Suprapubic skin (tissue), 4 donors: ENCODE measurements at regions not wholly inside any gene's neighbourhood (a gene's known extent, or its start where the extent isn't known, plus 50 kb on each side); places are given as distances from the start of the nearest gene placed in this dataset.

Experiments
- DNase-seq, 2 donors: peaks; one replicate each; pipeline ENCODE4 v3.0.0-alpha.2; 2019; ENCODE audit warnings: low spot score in 2 of 2
- H3K27ac ChIP-seq: fragments of 200-600 bp; sonication (generic); one replicate; pipeline ENCODE4 v1.5.1; 2019
- H3K27me3 ChIP-seq: fragments of 200-600 bp; sonication (generic); one replicate; pipeline ENCODE4 v1.5.1; 2019
- H3K36me3 ChIP-seq: fragments of 200-600 bp; sonication (generic); one replicate; pipeline ENCODE4 v1.5.1; 2019
- H3K4me1 ChIP-seq: fragments of 200-600 bp; sonication (generic); one replicate; pipeline ENCODE4 v1.5.1; 2019
- H3K4me3 ChIP-seq: fragments of 200-600 bp; sonication (generic); one replicate; pipeline ENCODE4 v1.5.1; 2019; ENCODE audit warnings: mild to moderate bottlenecking
- H3K9me3 ChIP-seq: fragments of 200-600 bp; sonication (generic); one replicate; pipeline ENCODE4 v1.5.1; 2019
- EP300 ChIP-seq: sonication (generic); formaldehyde crosslinking; IDR thresholded peaks from one replicate; pipeline ENCODE4 v1.6.1; 2017; ENCODE audit warnings: antibody characterized with exemption
- POLR2A ChIP-seq, 2 donors: fragments of 450-650 bp; IDR thresholded peaks; one replicate each; pipeline ENCODE4 v1.6.1; 2017; ENCODE audit warnings: antibody characterized with exemption in 2 of 2, mild to moderate bottlenecking in 2 of 2, moderate library complexity in 2 of 2
- POLR2AphosphoS5 ChIP-seq, 3 donors: sonication (generic); formaldehyde crosslinking; IDR thresholded peaks; one replicate each; pipeline ENCODE4 v1.6.1; 2017; ENCODE audit warnings: antibody characterized with exemption in 3 of 3
- WGBS: methylation state at CpG from one replicate; pipeline ENCODE4 v1.1.5; 2018; 5-methylcytosine and 5-hydroxymethylcytosine counted together
- TF ChIP-seq, protein P1 (sequence below), 2 donors: fragments of 200-600 bp in 1 of 2; fragments of 450-650 bp in 1 of 2; sonication (generic) in 1 of 2; IDR thresholded peaks; one replicate each; pipeline ENCODE4 v1.5.1; 2016 to 2019; ENCODE audit warnings: antibody characterized with exemption in 2 of 2, mild to moderate bottlenecking in 1 of 2, moderate library complexity in 1 of 2

DNA sequence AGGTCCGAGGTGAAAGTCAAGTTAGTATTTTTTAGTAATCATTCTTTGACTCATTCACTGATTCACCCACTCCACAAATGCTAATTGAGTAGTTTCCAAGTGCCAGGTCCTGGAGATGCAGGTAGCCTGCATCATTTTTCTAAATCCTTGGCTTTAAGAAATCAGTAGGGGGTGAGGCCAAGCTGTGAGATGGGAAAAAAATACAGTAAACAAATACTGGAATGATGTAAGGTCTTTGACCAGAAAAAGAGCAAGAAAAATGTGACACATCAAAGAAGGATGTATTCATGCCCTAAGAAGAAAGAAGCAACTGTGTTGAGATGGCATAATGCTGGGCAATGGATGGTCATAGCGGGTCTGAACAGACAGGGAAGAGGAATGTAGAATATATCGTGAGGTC, 1386.6 kb downstream of the PCDH7 start:
- TF ChIP-seq, protein P1, sequence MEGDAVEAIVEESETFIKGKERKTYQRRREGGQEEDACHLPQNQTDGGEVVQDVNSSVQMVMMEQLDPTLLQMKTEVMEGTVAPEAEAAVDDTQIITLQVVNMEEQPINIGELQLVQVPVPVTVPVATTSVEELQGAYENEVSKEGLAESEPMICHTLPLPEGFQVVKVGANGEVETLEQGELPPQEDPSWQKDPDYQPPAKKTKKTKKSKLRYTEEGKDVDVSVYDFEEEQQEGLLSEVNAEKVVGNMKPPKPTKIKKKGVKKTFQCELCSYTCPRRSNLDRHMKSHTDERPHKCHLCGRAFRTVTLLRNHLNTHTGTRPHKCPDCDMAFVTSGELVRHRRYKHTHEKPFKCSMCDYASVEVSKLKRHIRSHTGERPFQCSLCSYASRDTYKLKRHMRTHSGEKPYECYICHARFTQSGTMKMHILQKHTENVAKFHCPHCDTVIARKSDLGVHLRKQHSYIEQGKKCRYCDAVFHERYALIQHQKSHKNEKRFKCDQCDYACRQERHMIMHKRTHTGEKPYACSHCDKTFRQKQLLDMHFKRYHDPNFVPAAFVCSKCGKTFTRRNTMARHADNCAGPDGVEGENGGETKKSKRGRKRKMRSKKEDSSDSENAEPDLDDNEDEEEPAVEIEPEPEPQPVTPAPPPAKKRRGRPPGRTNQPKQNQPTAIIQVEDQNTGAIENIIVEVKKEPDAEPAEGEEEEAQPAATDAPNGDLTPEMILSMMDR (IDR thresholded peaks at IDR 0.05), result no peak
- TF ChIP-seq POLR2AphosphoS5 (IDR thresholded peaks at IDR 0.05) (no peak), POLR2A (IDR thresholded peaks at IDR 0.05) (no peak), EP300 (no peak)
- WGBS, result 84% methylated on average over 3 of the region's 3 CpGs

GRCh38 chr4:32112891-32113290, 1392.7 kb downstream of the PCDH7 start:
- Histone ChIP-seq H3K9me3 (no peaks in the 10 kb centered on the region), H3K27ac (no peak overlapping the region), H3K27me3 (no peaks in the 10 kb centered on the region), H3K4me1 (no peaks in the 10 kb centered on the region), H3K4me3 (no peak overlapping the region), H3K36me3 (no peaks in the 10 kb centered on the region)
- TF ChIP-seq POLR2A (IDR thresholded peaks at IDR 0.05), result no peak
- DNase-seq, result no peak

More for the DNA sequence above, 1386.6 kb downstream of the PCDH7 start:
- no peak for DNase-seq
- no peaks in the 10 kb centered on the region for H3K27me3 ChIP-seq
- H3K4me3 ChIP-seq, result no peak overlapping the region
- no peak overlapping the region for H3K27ac ChIP-seq
- no peaks in the 10 kb centered on the region for H3K4me1 ChIP-seq
- H3K36me3 ChIP-seq, result no peaks in the 10 kb centered on the region
- H3K9me3 ChIP-seq, result no peaks in the 10 kb centered on the region

GRCh38 chr4:32117693-32118092, 1397.5 kb downstream of the PCDH7 start:
- H3K27me3 ChIP-seq, result no peaks in the 10 kb centered on the region
- TF ChIP-seq EP300, result no peak
- TF ChIP-seq, protein P1 (IDR thresholded peaks at IDR 0.05), result no peak
- WGBS, result 81% methylated on average over 3 of the region's 3 CpGs
- H3K27ac ChIP-seq, result no peak overlapping the region
- H3K4me3 ChIP-seq, result no peak overlapping the region
- no peak for DNase-seq
- no peaks in the 10 kb centered on the region for H3K36me3 ChIP-seq
- H3K9me3 ChIP-seq, result no peaks in the 10 kb centered on the region
- H3K4me1 ChIP-seq, result no peaks in the 10 kb centered on the region

DNA sequence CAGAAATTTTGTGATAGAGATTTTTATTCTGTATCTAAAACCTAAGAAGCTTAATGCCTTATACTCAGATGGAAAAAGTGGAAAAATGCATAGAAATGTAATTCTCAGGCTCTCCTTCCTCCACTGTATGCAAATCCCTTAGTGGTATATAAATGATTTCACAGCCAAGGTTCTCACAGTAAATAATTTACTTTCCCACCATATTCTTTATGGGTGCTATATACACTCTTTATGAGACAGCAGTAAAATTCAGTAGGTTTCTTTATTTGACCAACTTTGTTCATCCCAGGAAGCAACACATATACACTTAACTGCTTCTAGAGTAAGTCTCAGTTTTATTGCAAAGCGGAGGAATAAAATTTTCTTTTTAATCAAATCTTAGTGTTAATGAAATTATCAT, 1399.7 kb downstream of the PCDH7 start:
- no peak for DNase-seq
- Histone ChIP-seq H3K27ac (no peak overlapping the region), H3K36me3 (no peaks in the 10 kb centered on the region), H3K9me3 (no peaks in the 10 kb centered on the region), H3K4me3 (no peak overlapping the region), H3K4me1 (no peaks in the 10 kb centered on the region), H3K27me3 (no peaks in the 10 kb centered on the region)
- 98% methylated on average over 1 of the region's 1 CpG for WGBS
- no peak for TF ChIP-seq POLR2AphosphoS5 (IDR thresholded peaks at IDR 0.05)

DNA sequence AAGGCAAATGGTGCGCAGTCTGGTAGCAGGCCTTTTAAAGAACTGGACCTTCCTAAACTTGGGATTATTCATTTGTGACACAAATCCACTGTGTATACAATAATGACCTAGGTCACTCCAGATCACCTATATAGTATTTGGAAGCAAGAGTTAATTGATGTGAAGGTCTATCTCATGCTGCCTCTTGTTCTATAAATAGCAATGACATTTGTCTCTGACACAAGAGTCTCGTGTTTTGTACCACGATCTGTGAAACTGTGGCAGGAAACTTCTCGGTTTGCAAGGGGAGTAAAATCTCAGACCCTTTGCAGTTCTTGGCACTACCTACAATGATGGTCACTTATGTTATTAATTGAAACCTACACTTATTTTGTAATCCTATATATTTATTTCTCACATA, 1408.4 kb downstream of the PCDH7 start:
- TF ChIP-seq POLR2A (IDR thresholded peaks at IDR 0.05), result no peak
- TF ChIP-seq, protein P1 (IDR thresholded peaks at IDR 0.05), result no peak
- no peak for TF ChIP-seq EP300
- no peak for TF ChIP-seq POLR2AphosphoS5 (IDR thresholded peaks at IDR 0.05)
- Histone ChIP-seq H3K4me1 (no peaks in the 10 kb centered on the region), H3K27me3 (no peaks in the 10 kb centered on the region), H3K9me3 (no peaks in the 10 kb centered on the region), H3K27ac (no peak overlapping the region), H3K4me3 (no peak overlapping the region), H3K36me3 (no peaks in the 10 kb centered on the region)
- WGBS, result 83% methylated on average over 4 of the region's 4 CpGs
- DNase-seq, result no peak

DNA sequence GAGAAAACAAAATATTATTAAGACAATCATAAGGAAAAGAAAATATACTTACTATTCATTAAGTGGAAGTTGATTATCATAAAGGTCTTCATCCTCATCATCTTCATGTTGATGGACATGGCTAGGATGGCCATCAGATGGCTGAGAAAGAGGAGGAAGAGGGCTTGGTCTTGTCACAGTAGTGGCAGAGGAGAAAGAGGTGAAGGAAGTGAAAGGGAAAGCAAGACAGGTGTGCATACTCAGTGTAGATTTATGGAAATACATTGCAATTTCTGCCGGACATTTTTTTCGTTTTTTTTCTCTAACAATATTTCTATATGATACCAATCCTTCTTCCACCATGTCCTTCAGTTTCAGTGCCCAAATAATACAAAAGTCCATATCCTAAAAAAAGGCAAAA, 1409.8 kb downstream of the PCDH7 start:
- H3K27me3 ChIP-seq, result no peaks in the 10 kb centered on the region
- H3K27ac ChIP-seq, result no peak overlapping the region
- H3K4me3 ChIP-seq, result no peak overlapping the region
- no peak for DNase-seq
- H3K4me1 ChIP-seq, result no peaks in the 10 kb centered on the region
- WGBS, result 96% methylated on average over 2 of the region's 2 CpGs
- H3K9me3 ChIP-seq, result no peaks in the 10 kb centered on the region
- TF ChIP-seq POLR2A (IDR thresholded peaks at IDR 0.05) (no peak), POLR2AphosphoS5 (IDR thresholded peaks at IDR 0.05) (no peak), EP300 (no peak)
- TF ChIP-seq, protein P1 (IDR thresholded peaks at IDR 0.05), result no peak
- no peaks in the 10 kb centered on the region for H3K36me3 ChIP-seq
